IPS DF 19.7 (cell line): ENCODE measurements at regions not wholly inside any gene's neighbourhood (a gene's known extent, or its start where the extent isn't known, plus 50 kb on each side); places are given as distances from the start of the nearest gene placed in this dataset.
"Not testable (repeated sequence)": the region's sequence is repeated elsewhere in the genome, so short reads cannot be mapped to it uniquely, and the experiment has no call there.

Experiments
- DNase-seq: peaks from one replicate; pipeline ENCODE4 v3.0.0-alpha.2; 2013; ENCODE audit warnings: low read depth, low spot score

DNA sequence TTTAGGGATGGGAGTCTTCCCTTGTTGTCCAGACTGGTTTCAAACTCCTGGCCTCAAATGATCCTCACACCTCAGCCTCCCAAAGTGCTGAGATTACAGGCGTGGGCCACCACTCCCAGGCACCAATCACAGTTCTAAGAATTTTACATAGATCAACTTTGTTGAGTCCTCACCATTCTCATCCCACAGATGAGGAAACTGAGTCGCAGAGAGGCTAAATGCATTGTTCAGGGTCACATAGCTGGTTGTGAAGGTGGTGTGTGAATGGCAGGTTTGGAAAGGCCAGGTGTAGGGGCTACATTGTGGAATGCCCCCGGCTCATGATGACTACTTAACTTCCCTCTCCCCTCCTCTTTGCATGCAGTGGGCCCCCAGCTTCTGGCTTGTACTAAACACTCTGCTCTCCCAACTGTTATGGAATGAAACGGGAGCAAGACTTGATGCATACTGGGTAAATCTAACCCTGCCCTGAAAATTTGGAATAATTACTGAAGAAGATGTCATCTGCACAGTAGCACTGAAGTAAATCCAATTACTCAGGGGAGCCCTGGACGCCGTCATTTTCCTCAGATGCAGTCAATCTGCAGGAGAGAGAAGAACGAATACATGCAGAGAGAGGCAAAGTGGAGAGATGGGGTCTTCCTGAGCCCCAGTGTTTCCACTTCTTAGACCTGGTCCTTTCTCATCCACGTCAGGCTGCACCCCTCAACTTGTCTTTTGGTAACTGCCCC lies 102.3 kb upstream of the ZNF217 start:
- DNase-seq: no peak

DNA sequence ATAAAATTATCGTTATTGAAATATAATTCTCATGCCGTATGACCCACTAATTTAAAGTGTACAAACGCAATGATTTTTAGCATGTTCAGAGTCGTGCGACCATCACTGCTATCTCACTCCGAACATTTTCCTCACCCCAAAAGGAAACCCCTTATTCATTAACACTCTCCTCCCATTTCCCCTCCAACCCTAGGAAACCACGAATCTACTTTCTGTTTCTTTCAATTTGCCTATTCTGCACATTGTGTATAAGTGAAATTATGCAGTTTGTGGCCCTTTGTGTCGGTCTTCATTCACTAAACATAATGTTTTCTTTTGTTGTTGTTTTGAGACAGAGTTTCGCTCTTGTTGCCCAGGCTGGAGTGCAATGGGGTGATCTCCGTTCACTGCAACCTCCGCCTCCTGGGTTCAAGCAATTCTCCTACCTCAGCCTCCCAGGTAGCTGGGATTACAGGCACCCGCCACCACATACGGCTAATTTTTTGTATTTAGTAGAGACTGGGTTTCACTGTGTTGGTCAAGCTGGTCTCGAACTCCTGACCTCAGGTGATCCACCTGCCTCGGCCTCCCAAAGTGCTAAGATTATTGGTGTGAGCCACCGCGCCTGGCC lies 99.7 kb upstream of the ZNF217 start:
- DNase-seq: no peak

DNA sequence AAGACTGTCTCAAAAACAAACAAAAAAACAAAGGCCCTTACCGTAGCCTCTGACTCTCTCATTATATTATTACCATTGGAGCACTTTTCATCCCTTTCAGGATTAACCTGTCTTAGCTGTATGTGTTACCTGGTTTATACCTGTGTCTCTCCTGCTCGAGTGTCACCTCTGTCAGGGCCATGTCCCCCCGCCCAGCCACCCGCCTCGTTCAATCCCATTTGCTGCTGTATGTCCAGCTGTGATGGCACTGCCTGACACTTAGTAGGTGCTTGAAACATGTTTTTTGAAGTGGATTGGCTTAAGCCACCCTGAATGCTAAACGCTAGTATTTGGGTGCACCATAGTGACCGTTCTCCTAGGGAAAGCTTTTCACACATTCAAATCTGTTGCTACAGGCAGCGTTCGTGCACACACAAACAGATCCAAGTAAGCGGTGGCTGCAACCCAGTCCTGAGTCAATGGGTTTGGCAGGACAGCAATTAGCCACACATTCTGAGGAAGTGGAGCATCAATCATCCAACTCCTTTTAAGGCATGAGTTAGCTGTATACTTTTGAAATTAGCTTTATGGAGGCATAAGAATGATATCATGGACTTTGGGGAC lies 98.9 kb upstream of the ZNF217 start:
- no peak for DNase-seq

DNA sequence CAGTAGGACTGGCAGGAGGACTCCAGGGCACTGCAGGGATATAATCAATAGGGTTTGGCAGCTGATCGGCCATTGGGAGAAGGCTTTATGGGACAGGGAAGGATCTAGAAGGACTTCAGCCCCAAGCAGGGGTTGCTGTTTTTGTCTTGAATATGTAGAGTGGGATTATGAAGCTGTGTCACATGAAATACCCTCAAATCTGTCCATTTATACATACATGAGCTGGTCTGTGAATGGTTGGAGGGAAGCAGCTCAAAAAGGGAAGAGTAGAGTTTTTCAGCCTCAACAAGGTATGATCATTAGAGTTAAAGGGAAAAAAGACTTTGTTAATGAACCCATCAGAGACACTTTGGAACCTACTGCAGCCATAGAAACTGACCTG lies 98.2 kb upstream of the ZNF217 start:
- DNase-seq: no peak

DNA sequence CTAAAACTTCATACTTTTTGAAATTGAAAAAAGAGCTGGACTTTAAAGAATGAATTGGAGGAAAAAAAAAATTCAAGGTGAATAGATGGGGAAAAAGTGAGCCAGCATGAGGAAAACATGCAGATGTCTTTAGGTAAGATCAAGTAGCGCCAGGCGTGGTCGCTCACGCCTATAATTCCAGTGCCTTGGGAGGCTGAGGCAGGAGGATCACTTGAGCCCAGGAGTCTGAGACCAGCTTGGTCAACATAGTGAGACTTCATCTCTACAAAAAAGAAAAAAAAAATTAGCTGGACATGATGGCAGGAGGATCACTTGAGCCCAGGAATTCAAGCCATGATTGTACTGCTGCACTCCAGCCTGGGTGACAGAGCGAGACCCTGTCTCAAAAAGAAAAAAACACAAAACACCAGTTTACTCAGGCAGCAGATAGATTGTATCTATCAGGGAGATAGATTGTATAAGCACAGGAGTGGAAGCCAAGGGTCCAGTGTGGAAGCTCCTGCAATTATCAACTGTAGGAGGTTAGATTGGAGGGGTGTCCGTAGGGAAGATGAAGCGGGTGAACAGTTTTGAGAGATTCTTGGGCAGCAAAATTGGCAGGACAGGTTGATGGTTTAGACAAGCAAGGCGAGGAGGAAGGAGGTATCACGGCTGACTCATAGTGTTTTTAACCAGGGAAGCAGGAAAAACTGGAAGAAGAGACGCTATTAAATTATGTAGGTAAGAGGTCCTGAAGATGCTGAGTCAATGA lies 97.6 kb upstream of the ZNF217 start:
- no peak for DNase-seq

DNA sequence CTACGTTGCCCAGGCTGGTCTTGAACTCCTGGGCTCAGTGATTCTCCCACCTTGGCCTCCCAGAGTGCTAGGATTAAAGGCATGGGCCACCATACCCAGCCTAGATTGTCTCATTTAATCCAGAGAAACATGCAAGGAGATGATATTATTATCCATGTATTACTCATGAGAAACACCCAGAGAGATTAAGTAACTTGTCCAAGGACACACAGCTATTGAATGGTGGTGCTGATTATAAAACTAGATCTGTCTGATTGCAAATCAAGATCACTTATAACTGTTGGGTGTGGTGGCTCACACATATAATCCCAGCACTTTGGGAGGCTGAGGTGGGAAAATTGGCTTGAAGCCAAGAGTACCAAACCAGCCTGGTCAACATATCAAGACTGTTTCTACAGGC lies 94.4 kb upstream of the ZNF217 start:
- no peak for DNase-seq

DNA sequence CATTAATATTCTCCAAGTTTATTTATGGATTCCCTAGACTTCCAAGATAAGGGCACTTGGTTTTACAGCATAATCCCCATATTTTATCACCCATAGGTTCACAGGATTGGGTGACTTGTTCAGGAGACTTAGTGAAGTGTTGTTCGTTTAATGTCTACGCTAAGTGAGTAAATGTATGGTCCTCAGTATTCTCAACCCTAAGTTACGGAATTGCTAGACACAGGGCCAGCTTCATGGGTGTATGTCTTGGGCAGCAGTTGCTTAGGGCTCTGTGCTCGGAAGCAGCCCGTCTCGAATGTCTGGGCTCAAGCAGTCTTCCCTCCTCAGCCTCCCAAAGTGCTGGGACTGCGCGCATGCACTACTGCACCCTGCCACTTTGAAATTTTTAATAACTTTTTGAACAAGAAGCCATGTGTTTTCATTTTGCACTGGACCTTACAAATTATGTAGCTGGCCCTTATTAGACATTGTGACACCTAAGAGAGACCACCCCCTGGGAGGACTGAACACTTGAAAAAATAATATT lies 91.5 kb upstream of the ZNF217 start:
- DNase-seq: no peak

DNA sequence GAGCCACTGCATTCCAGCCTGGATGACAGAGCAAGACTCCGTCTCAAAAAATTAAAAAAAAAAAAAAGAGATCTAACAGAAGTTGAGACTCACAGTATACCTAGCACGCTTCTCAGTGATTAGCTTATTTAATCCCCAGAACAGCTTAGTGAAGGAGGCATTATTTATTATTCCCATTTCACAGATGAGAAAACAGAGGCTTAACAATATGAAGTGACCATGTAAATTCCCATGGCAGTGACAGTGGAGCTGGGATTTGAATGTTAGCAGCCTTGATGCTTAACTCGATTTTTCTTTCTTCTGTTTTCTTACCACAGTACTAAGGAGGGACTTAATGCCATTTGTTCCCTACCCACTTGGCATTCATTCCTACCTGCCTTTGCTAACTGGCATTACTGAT lies 89.9 kb upstream of the ZNF217 start:
- DNase-seq: no peak

DNA sequence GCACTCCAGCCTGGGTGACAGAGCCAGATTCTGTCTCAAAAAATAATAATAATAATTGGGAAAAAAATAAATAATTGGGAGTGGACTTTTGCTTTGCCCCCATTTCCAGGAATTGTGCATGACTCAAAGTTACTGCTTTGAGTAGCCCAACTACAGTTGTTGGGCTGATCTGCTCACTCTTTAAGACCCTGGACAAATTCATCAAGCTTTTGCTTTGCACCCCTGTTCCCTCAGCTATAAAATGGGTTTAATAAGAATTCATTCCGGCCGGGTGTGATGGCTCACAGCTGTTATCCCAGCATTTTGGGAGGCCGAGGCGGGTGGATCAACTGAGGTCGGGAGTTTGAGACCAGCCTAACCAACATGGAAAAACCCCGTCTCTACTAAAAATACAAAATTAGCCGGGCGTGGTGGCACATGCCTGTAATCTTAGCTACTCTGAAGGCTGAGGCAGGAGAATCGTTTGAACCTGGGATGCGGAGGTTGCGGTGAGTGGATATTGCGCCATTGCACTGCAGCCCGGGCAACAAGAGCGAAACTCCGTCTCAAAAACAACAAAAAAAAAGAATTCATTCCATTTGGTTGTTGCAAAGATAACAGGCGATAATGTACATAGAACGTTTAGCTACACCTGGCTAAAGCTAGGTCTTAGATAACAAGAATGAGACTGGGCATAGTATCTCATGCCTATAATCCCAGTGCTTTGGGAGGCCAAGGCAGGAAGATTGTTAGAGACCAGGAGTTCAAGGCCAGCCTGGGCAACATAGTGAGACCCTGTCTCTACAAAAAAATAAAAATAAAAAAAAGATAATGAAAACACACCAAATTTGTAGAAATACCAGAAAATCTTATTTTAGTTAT lies 87.9 kb upstream of the ZNF217 start:
- no peak for DNase-seq

DNA sequence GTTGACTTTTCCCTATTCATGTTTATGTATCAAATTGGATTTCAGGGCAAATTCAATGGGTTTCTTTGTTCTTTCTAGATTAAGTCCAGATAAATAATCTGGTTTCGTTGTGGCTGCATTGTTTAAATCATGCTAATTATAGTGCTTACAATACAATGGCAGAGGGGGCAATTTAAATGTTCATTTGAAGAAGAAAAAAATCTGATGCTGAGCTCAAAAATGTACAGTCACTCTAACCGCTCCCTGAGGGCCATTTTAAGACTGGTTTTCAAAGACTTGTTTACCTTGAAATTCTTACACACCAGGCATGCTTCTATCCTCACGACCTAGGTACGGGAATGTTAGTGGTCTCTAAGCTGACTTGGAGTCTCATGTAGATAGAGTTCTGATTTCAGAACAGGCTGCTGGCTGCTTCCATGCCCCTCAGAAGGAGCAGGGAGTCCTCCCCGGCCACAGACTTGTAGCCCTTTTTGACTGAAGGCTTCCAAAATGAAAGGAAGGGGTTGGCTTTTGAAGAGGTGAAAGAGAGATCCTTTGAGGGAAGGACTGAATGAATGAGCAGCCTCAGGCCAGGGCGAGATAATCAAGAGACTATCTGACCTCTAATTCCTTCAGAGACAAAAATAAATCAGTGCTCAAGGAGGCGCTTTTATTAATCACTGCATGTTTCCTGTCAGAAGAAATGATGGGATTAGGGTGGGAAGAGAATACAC lies 86.1 kb upstream of the ZNF217 start:
- no peak for DNase-seq

DNA sequence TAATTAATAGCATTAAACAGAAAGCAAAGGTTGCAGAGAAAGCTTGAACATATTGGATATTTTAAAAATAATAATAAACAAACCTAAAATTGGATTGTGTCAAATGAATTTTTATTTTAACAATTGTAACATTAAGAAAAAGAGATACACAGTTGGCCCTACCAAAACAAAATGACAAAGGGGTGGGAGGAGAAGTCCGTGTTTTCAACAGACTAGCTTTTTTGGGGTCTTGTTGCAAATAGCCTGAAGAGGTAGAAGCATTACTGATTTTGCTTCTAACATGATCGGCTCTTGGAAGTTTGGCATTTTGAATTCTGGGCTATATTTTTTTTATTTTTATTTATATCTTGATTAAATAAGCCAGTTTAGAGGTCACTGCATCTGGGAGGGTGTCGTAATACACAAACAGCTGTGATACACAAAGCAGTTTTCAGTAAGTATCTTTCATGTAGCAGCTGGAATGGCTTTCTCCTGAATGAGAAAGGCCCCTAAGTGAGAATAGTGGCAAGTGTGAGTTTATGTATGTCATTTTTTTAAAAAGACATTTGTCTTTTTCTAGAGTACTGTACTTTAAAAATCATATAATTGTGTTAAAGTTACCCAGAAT lies 85.5 kb upstream of the ZNF217 start:
- DNase-seq: no peak

DNA sequence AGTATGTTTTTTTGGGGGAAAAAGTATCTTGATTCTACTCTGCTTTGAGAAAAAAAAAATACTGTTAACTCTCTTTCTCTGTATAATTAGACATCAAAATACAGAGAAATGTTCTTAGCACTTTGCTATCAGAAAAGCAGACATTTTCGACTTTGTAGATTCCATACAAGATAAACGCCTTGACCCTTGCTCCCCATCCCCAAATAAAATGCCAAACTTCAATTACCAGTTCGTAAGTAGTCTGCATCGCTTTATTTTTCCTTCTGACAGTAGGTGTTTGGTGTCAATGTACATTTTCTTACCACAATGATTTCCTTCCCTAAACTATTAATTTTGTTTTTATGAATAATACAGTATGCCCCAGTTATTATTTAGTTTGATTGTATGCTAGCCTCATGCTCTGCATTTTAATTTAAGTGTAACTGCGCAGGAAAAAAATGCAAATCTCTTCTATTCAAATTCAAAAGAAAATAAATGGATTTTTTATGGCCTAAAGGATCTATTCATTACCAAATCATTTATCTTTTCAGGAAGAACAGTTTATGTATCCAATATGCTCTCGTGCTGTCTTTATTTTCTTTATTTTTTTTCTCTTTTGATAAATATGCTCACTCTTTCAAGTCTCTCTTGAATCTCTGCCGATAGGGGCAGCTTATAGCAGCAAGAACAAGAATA lies 84.8 kb upstream of the ZNF217 start:
- no peak for DNase-seq

DNA sequence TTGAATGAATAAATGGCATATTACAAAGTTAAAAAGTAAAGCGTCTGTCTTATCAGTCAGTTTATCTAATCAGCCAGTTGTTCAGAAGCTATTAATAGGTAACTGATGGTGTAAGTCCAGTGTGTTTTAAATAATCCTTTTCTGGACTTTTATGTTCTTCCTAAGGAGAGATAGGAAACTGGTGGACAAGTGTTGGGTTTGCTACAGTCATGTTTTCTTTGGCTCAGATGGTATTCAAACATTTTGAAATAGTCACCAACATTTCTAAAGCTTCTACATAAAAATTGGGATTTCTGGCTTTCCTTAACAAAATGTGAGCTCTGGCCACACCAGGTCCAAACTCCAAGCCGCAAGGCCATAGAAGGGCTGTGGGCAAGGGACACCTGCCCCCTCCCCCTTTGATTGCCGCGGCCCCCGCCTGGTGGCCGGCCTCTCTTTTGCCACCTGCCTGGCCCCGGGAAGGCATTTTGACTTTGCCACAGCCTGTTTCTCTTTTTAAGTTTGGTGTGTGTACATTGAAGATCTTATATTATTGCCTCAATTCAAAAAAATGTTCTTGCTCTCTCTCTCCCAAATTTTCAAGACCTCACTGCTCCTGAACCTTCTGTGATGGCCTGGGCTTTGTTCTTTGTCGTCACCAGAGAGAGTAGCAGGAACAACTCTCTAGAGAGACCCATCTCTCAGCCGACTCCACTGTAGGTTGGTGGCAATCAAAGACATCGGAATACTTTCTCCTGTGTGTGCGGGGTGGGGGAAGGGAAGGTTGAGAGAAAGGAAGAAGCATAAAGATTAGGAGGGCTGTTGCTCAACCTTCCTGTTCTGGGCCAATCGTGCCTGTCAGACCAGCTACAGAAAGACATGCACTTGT lies 84.0 kb upstream of the ZNF217 start:
- peak; percentile 23 for DNase-seq

DNA sequence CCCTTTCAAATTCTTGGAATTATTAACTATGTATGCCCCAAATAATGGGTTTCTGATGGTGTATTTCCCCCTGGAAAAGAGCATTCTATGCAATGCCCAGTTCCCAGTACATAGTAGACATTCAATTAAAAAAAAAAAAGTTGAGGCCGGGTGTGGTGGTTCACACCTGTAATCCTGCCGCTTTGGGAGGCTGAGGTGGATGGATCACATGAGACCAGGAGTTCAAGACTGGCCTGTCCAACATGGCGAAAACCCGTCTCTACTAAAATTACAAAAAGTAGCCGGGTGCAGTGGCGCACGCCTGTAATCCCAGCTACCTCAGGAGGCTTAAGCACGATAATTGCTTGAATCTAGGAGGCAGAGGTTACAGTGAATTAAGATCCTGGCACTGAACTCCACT lies 83.3 kb upstream of the ZNF217 start:
- DNase-seq: no peak

DNA sequence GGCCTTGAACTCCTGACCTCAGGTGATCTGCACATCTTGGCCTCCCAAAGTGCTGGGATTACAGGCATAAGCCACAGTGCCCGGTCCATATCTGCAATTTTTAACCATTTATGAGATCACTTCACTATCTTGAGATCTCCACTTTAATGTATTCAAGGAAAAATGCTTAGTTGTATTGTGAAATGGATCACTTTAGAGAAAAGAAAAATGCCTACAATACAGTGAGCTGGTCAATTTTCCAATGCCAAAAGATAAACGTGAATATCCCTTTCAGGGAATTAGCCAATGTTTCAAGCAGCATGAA lies 82.8 kb upstream of the ZNF217 start:
- no peak for DNase-seq

DNA sequence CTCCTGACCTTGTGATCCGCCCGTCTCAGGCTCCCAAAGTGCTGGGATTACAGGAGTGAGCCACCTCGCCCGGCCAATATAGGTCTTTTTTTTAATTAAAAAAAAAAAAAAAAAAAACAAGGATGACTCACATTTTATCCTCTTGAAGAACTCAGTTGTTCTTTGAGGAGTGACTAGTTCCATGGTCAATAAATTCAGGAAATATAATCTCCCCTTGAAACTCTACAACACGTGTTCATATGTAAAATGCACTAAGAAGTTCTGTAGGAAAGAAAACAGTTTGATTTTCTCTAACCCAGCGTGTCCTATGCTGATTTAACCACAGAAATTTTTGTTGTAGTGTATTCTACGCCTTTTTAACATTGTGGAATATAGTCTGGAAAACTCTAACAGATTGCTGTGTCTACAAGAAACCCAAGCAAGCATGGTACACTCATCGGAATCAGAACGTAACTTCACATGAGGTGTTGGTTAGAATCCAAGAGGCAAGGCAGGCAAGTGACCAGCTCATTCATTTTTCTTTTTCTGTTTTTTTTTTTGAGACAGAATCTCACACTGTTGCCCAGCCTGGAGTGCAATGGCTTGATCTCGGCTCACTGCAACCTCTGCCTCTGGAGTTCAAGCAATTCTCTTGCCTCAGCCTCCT lies 79.0 kb upstream of the ZNF217 start:
- DNase-seq: no peak

DNA sequence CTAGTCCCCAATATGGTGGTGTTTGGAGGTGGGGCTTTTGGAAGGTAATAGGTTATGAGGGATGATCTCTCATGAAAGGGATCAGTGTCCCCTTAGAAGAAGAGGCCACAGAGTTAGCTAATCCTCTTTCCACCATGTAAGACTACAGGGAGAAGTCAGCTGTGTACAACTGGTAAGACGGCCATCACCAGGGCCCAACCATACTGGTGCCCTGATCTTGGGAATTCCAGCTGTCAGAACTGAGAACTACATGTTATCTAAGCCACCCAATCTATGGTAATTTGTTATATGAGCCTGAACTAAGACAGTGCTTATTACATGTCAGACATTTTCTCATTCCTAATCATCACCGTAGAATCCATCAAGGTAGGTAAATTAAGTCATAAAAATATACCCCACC lies 77.7 kb upstream of the ZNF217 start:
- no peak for DNase-seq

DNA sequence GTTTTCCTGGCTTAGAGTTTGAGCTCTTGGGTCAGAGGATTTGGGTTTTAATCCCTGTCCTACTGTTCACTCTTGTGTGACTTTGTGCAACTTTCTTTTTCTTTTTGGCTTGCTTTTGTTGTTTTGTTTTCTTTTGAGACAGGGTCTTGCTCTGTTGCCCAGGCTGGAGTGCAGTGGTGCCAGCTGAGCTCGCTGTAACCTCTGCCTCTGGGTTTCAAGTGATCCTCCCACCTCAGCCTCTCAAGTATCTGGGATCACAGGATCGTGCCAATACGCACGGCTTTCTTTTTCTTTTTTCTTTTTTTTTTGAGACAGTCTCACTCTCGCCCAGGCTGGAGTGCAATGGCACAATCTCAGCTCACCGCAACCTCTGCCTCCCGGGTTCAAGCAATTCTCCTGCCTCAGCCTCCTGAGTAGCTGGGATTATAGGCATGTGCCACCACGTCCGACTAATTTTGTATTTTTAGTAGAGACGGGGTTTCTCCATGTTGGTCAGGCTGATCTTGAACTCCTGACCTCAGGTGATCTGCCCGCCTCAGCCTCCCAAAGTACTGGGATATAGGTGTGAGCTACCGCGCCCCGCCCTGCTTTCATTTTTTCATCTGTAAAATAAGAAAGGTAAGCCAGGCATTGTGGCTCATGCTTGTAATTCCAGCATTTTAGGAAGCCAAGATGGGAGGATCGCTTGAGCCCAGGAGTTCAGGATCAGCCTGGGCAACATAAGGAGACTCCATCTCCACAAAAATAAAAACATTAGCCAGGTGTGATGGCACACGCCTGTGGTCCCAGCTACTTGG lies 76.1 kb upstream of the ZNF217 start:
- not testable (repeated sequence) for DNase-seq
